ENCODE measurements at regions not wholly inside any gene's neighbourhood (a gene's known extent, or its start where the extent isn't known, plus 50 kb on each side); places are given as distances from the start of the nearest gene placed in this dataset.

DNA sequence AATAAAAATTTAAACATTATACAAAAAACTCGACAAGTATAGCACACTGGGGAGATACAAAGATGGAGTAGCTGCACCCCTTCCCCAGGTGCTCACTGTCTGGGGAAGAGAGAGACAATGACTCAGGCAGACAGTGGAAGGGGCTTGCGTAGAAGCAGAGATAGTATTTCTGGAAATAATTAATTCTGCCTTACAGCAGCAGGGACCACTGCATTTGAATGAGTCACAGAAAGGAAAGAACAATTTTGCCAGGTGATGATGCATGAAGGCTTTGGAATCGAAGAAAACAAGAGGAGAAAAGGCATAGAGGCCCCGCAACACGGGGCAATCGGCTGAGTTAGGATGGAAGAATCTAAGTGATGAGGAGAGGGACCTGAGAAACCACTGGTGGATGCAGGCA, 447.4 kb downstream of the EFNB2 start:
- TF ChIP-seq, protein P1, sequence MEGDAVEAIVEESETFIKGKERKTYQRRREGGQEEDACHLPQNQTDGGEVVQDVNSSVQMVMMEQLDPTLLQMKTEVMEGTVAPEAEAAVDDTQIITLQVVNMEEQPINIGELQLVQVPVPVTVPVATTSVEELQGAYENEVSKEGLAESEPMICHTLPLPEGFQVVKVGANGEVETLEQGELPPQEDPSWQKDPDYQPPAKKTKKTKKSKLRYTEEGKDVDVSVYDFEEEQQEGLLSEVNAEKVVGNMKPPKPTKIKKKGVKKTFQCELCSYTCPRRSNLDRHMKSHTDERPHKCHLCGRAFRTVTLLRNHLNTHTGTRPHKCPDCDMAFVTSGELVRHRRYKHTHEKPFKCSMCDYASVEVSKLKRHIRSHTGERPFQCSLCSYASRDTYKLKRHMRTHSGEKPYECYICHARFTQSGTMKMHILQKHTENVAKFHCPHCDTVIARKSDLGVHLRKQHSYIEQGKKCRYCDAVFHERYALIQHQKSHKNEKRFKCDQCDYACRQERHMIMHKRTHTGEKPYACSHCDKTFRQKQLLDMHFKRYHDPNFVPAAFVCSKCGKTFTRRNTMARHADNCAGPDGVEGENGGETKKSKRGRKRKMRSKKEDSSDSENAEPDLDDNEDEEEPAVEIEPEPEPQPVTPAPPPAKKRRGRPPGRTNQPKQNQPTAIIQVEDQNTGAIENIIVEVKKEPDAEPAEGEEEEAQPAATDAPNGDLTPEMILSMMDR (tag by site-specific recombination; IDR thresholded peaks at IDR 0.05): no peak
- TF ChIP-seq ZNF292 (tag by site-specific recombination; IDR thresholded peaks at IDR 0.05; ENCODE audit: borderline replicate concordance, low read depth): no peak
- no peak for TF ChIP-seq ZNF792 (tag by site-specific recombination; IDR thresholded peaks at IDR 0.05)
- no peak for TF ChIP-seq YY1 (tag by site-specific recombination; IDR thresholded peaks at IDR 0.05)
- TF ChIP-seq, protein P2, sequence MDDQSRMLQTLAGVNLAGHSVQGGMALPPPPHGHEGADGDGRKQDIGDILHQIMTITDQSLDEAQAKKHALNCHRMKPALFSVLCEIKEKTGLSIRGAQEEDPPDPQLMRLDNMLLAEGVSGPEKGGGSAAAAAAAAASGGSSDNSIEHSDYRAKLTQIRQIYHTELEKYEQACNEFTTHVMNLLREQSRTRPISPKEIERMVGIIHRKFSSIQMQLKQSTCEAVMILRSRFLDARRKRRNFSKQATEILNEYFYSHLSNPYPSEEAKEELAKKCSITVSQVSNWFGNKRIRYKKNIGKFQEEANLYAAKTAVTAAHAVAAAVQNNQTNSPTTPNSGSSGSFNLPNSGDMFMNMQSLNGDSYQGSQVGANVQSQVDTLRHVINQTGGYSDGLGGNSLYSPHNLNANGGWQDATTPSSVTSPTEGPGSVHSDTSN (CRISPR knock-in tag; IDR thresholded peaks at IDR 0.05): no peak
- TF ChIP-seq, protein P3, sequence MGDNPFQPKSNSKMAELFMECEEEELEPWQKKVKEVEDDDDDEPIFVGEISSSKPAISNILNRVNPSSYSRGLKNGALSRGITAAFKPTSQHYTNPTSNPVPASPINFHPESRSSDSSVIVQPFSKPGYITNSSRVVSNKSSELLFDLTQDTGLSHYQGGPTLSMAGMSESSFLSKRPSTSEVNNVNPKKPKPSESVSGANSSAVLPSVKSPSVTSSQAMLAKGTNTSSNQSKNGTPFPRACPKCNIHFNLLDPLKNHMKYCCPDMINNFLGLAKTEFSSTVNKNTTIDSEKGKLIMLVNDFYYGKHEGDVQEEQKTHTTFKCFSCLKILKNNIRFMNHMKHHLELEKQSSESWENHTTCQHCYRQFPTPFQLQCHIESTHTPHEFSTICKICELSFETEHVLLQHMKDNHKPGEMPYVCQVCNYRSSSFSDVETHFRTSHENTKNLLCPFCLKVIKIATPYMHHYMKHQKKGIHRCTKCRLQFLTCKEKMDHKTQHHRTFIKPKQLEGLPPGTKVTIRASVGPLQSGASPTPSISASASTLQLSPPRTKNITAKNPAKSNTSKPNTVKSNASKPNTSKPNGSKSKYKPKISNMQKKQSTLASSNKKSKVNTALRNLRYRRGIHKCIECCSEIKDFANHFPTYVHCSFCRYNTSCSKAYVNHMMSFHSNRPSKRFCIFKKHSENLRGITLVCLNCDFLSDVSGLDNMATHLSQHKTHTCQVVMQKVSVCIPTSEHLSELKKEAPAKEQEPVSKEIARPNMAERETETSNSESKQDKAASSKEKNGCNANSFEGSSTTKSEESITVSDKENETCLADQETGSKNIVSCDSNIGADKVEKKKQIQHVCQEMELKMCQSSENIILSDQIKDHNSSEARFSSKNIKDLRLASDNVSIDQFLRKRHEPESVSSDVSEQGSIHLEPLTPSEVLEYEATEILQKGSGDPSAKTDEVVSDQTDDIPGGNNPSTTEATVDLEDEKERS (tag by site-specific recombination; IDR thresholded peaks at IDR 0.05): no peak
- TF ChIP-seq ZNF600 (tag by site-specific recombination; IDR thresholded peaks at IDR 0.05): no peak
- no peak for TF ChIP-seq ZFP41 (tag by site-specific recombination; IDR thresholded peaks at IDR 0.05; ENCODE audit: borderline replicate concordance)
- no peak for TF ChIP-seq ZNF184 (tag by site-specific recombination; IDR thresholded peaks at IDR 0.05)
- no peak for TF ChIP-seq ZNF121 (tag by site-specific recombination; IDR thresholded peaks at IDR 0.05)
- no peak for TF ChIP-seq ZNF341 (tag by site-specific recombination; IDR thresholded peaks at IDR 0.05; ENCODE audit: low read depth)
- no peak for TF ChIP-seq KLF16 (tag by site-specific recombination; IDR thresholded peaks at IDR 0.05)
- no peak for TF ChIP-seq ZNF335 (tag by site-specific recombination; conservative IDR thresholded peaks at IDR 0.05)
- no peak for TF ChIP-seq ZNF350 (tag by site-specific recombination; IDR thresholded peaks at IDR 0.05)
